K562 (cell line): ENCODE measurements at regions not wholly inside any gene's neighbourhood (a gene's known extent, or its start where the extent isn't known, plus 50 kb on each side); places are given as distances from the start of the nearest gene placed in this dataset.

Experiments
- ATAC-seq: fragments of 200-7000 bp; cut with Tn5 transposase; 3 replicates; pipeline ENCODE4 v1.9.1; 2020; ENCODE audit warnings: moderate library complexity
- BruUV-seq: library from RNA; stranded (reverse); fragments of 400-500 nt; replicated peaks from 2 replicates; lab custom pipeline; 2021; lab: Mats Ljungman, UMichigan
- CTCF ChIA-PET: fragments of 300-600 bp; formaldehyde crosslinking; extraction: SDS; loops from one replicate; lab custom pipeline; 2021; ENCODE audit warnings: low intra/inter-chr PET ratio; lab: Yijun Ruan, JAX
- POLR2A ChIA-PET: fragments of 300-600, 350-650 bp; sonication (Branson Sonifier 250); formaldehyde crosslinking; extraction: SDS; loops from one replicate; lab custom pipeline; 2021; ENCODE audit warnings: antibody characterized with exemption, inconsistent platforms; lab: Yijun Ruan, JAX
- DNase-seq, 4 experiments: peaks; one replicate each; pipeline versions ENCODE4 v3.0.0 to v3.0.0-alpha.2; 2011 to 2018; ENCODE audit warnings: low spot score in 3 of 4, mixed read lengths in 3 of 4; ENCODE audit errors: extremely low read depth in 1 of 4
- FAIRE-seq: peaks from 2 replicates; lab custom pipeline; 2011; peaks lifted over from hg19 to GRCh38; lab: Jason Lieb, UNC
- H2AFZ ChIP-seq: 2 replicates; pipeline ENCODE4 v1.6.0; 2011; ENCODE audit warnings: low read depth, low read length, control low read depth, inconsistent platforms
- H3K27ac ChIP-seq: fragments of 200-600 bp; 3 replicates; pipeline ENCODE4 v1.8.0; 2011; ENCODE audit warnings: low read depth, mild to moderate bottlenecking, control low read depth, inconsistent platforms, low read length, moderate library complexity, mixed read lengths; ENCODE audit errors: extremely low read depth
- H3K27me3 ChIP-seq, 2 experiments: fragments of 300-600 bp in 1 of 2; 2 replicates in 1 of 2; 3 replicates in 1 of 2; pipeline versions ENCODE4 v1.6.0 to v1.8.0; 2011; ENCODE audit warnings: inconsistent platforms in 2 of 2, low read length in 2 of 2, mild to moderate bottlenecking in 1 of 2, mixed read lengths in 1 of 2, moderate library complexity in 1 of 2; ENCODE audit not compliant: control insufficient read depth in 2 of 2, insufficient read depth in 2 of 2
- H3K36me3 ChIP-seq: fragments of 300-600 bp; 3 replicates; pipeline ENCODE4 v1.8.0; 2011; ENCODE audit warnings: mild to moderate bottlenecking, low read length, inconsistent platforms; ENCODE audit not compliant: control insufficient read depth, insufficient read depth
- H3K4me1 ChIP-seq, 2 experiments: fragments of 200-600 bp in 1 of 2; replicated peaks in 1 of 2; 2 replicates in 1 of 2; 3 replicates in 1 of 2; pipeline versions ENCODE4 v1.5.1 to v1.8.0; 2011; ENCODE audit warnings: inconsistent platforms in 2 of 2, low read length in 2 of 2, mild to moderate bottlenecking in 1 of 2, mixed read lengths in 1 of 2, moderate library complexity in 1 of 2; ENCODE audit not compliant: control insufficient read depth in 2 of 2, insufficient read depth in 2 of 2
- H3K4me2 ChIP-seq: 2 replicates; pipeline ENCODE4 v1.6.1; 2011; ENCODE audit warnings: low read length, control low read depth, inconsistent platforms, mixed read lengths; ENCODE audit not compliant: insufficient read depth
- H3K4me3 ChIP-seq: fragments of 200-600 bp; sonication (generic), shearing (Covaris generic); 2 replicates; pipeline ENCODE4 v1.5.1; 2016; ENCODE audit warnings: control low read depth, inconsistent platforms
- H3K79me2 ChIP-seq: fragments of 200-600 bp; 3 replicates; pipeline ENCODE4 v1.8.0; 2011; ENCODE audit warnings: low read length, inconsistent platforms; ENCODE audit not compliant: control insufficient read depth, insufficient read depth
- H3K9ac ChIP-seq, 2 experiments: 2 replicates each; pipeline versions ENCODE4 v1.6.0 to v1.6.1; 2011; ENCODE audit warnings: low read depth in 2 of 2, low read length in 2 of 2, control low read depth in 1 of 2, inconsistent platforms in 1 of 2, mild to moderate bottlenecking in 1 of 2, mixed read lengths in 1 of 2; ENCODE audit not compliant: insufficient read depth in 1 of 2
- H3K9me1 ChIP-seq: one replicate; pipeline ENCODE4 v1.6.0; 2011; ENCODE audit warnings: inconsistent platforms, mild to moderate bottlenecking, low read length, moderate library complexity; ENCODE audit not compliant: control insufficient read depth, insufficient read depth
- H3K9me3 ChIP-seq: replicated peaks from 2 replicates; pipeline ENCODE4 v1.5.1; 2011; ENCODE audit warnings: low read depth, low read length, inconsistent platforms; ENCODE audit not compliant: control insufficient read depth, insufficient read depth
- H4K20me1 ChIP-seq: replicated peaks from 2 replicates; pipeline ENCODE4 v1.6.1; 2011; ENCODE audit warnings: low read length, inconsistent platforms, mixed read lengths; ENCODE audit not compliant: control insufficient read depth, insufficient read depth
- CBX8 ChIP-seq: fragments of 200-600 bp; sonication (generic); IDR thresholded peaks from 2 replicates; pipeline ENCODE4 v1.6.1; 2012; ENCODE audit warnings: borderline replicate concordance, mixed run types, low read depth, mild to moderate bottlenecking, moderate library complexity, mixed read lengths, low read length, control low read depth, inconsistent platforms; ENCODE audit not compliant: poor library complexity, severe bottlenecking; ENCODE audit errors: extremely low read depth
- CTCF ChIP-seq, 3 experiments: IDR thresholded peaks in 2 of 3; conservative IDR thresholded peaks in 1 of 3; 2 replicates each; pipeline ENCODE4 v1.5.1; 2011 to 2012; ENCODE audit warnings: low read length in 3 of 3, mild to moderate bottlenecking in 3 of 3, control low read depth in 2 of 3, improper control_type of control experiment in 1 of 3, inconsistent platforms in 1 of 3, low read depth in 1 of 3, mixed read lengths in 1 of 3, moderate library complexity in 1 of 3; ENCODE audit not compliant: insufficient read depth in 2 of 3
- ETV5 ChIP-seq: sonication (generic); formaldehyde crosslinking; IDR thresholded peaks from 2 replicates; pipeline ENCODE4 v1.4.0; 2020; ENCODE audit warnings: low read depth, mild to moderate bottlenecking, missing genetic modification reagents
- GTF2E2 ChIP-seq: fragments of 200-800 bp; sonication (Bioruptor generic); IDR thresholded peaks from 2 replicates; pipeline ENCODE4 v1.6.1; 2016; ENCODE audit warnings: missing genetic modification characterization, missing compliant biosample characterization
- MED1 ChIP-seq: sonication (generic); formaldehyde crosslinking; IDR thresholded peaks from 2 replicates; pipeline ENCODE4 v1.8.1; 2023; ENCODE audit warnings: missing genetic modification reagents, borderline replicate concordance
- MEF2A ChIP-seq: IDR thresholded peaks from 2 replicates; pipeline ENCODE4 v1.6.1; 2011; ENCODE audit warnings: low read depth, mild to moderate bottlenecking, low read length, moderate library complexity; ENCODE audit not compliant: control insufficient read depth
- RFX7 ChIP-seq: fragments of 250-450 bp; sonication (Bioruptor Pico); IDR thresholded peaks from 2 replicates; pipeline ENCODE4 v1.5.1; 2021; ENCODE audit warnings: mild to moderate bottlenecking
- TGIF2 ChIP-seq: sonication (generic); formaldehyde crosslinking; IDR thresholded peaks from 2 replicates; pipeline ENCODE4 v1.8.1; 2022; ENCODE audit warnings: mild to moderate bottlenecking, missing genetic modification reagents, moderate library complexity
- ZC3H4 ChIP-seq: sonication (generic); formaldehyde crosslinking; IDR thresholded peaks from 2 replicates; pipeline ENCODE4 v1.9.0; 2021; ENCODE audit warnings: missing genetic modification reagents, borderline replicate concordance
- ZNF134 ChIP-seq: fragments of 250-450 bp; sonication (Bioruptor Pico); conservative IDR thresholded peaks from 2 replicates; pipeline ENCODE4 v1.4.0; 2020
- ZNF57 ChIP-seq: fragments of 450-650 bp; formaldehyde crosslinking; IDR thresholded peaks from 2 replicates; pipeline ENCODE4 v1.4.0; 2020; ENCODE audit warnings: mild to moderate bottlenecking, moderate library complexity
- WGBS: fragments of 100-300 bp; shearing (Covaris generic); methylation state at CpG from one replicate; pipeline ENCODE4 v1.1.6; 2016; ENCODE audit warnings: low coverage, mixed read lengths; ENCODE audit not compliant: insufficient coverage; ENCODE audit errors: missing lambda C conversion rate; 5-methylcytosine and 5-hydroxymethylcytosine counted together
- in situ Hi-C: fragments of 300-500 bp; cut with MboI; formaldehyde crosslinking; loops from 4 replicates; pipeline ENCODE4 v1.15.0; 2018; ENCODE audit warnings: inconsistent platforms, mixed read lengths
- intact Hi-C: fragments of 100-400 bp; cut with micrococcal nuclease; formaldehyde crosslinking; loops from 2 replicates; pipeline ENCODE4 v1.14.2; 2022

GRCh38 chr9:89943728-89944127, 338.9 kb downstream of the GADD45G start:
- H3K4me2 ChIP-seq, result no peak overlapping the region
- H3K27me3 ChIP-seq, result peaks cover 0 to 8% of the 10 kb centered on the region in 2 experiments; a peak in 2 of 5 replicates
- no peaks in the 10 kb centered on the region for H3K36me3 ChIP-seq
- FAIRE-seq (no peak), ATAC-seq (no peak), DNase-seq (no peak)
- no peak overlapping the region for H3K27ac ChIP-seq
- intact Hi-C loops, result no loop called here
- TF ChIP-seq ZC3H4 (CRISPR knock-in tag), result no peak
- TF ChIP-seq GTF2E2 (tag), result no peak
- TF ChIP-seq MEF2A, result no peak
- no peak for TF ChIP-seq ZNF57 (CRISPR knock-in tag)
- H3K9ac ChIP-seq, result no peak overlapping the region
- H3K9me3 ChIP-seq, result no peaks in the 10 kb centered on the region
- ChIA-PET CTCF (no interaction called here), POLR2A (no interaction called here)
- no peak overlapping the region for H3K4me3 ChIP-seq
- in situ Hi-C loops, result no loop called here
- WGBS, result 0% methylated on average over 3 of the region's 3 CpGs
- no peaks in the 10 kb centered on the region for H3K79me2 ChIP-seq
- H3K9me1 ChIP-seq, result no peaks in the 10 kb centered on the region
- no TSS peak for BruUV-seq
- H4K20me1 ChIP-seq, result no peaks in the 10 kb centered on the region
- no peak overlapping the region for H2AFZ ChIP-seq
- no peaks in the 10 kb centered on the region for H3K4me1 ChIP-seq

- FAIRE-seq (no peak), ATAC-seq (no peak), DNase-seq (peak in 2 of 4 experiments; percentile 1 to 6)
- H3K9ac ChIP-seq, result no peak overlapping the region
- no peaks in the 10 kb centered on the region for H3K36me3 ChIP-seq
- H2AFZ ChIP-seq, result no peak overlapping the region
- H3K27ac ChIP-seq, result no peak overlapping the region
- H3K4me2 ChIP-seq, result no peak overlapping the region
- no peak for TF ChIP-seq CBX8
- peak in 2 of 3 experiments; percentile 10 to 14; a peak in 1 of 6 replicates for TF ChIP-seq CTCF (IDR thresholded peaks at IDR 0.05 in 2 of 3, conservative IDR thresholded peaks at IDR 0.05 in 1 of 3; ENCODE audit: insufficient read depth in 2 of 3, low read depth in 1 of 3, low read length in 3 of 3)
- no peak for TF ChIP-seq RFX7 (CRISPR knock-in tag)
- no peak for TF ChIP-seq TGIF2
- TF ChIP-seq ETV5, result no peak
- no peak for TF ChIP-seq ZNF134 (CRISPR knock-in tag)
- no peak for TF ChIP-seq MED1
- no peaks in the 10 kb centered on the region for H3K9me1 ChIP-seq
- no peak overlapping the region for H3K4me3 ChIP-seq
- no peaks in the 10 kb centered on the region for H3K4me1 ChIP-seq
- ChIA-PET POLR2A (no interaction called here), CTCF (no interaction called here)
- intact Hi-C loops (no loop called here), in situ Hi-C loops (no loop called here)
- no TSS peak for BruUV-seq
- no peaks in the 10 kb centered on the region for H3K9me3 ChIP-seq
- H3K27me3 ChIP-seq, result peaks cover 0 to under 1% of the 10 kb centered on the region in 2 experiments; a peak in 1 of 5 replicates
- H4K20me1 ChIP-seq, result no peaks in the 10 kb centered on the region
- H3K79me2 ChIP-seq, result no peaks in the 10 kb centered on the region
- WGBS, result 0% methylated on average over 1 of the region's 4 CpGs
These were observed 340.3 kb downstream of the GADD45G start for GRCh38 chr9:89945133-89945532.
